Neural progenitor cell (in vitro differentiated cells): ENCODE measurements at regions not wholly inside any gene's neighbourhood (a gene's known extent, or its start where the extent isn't known, plus 50 kb on each side); places are given as distances from the start of the nearest gene placed in this dataset.

Experiments used
- DNase-seq: peaks from one replicate; pipeline ENCODE4 v3.0.0-alpha.2; 2016; ENCODE audit warnings: low spot score
- H2AFZ ChIP-seq: fragments of 200-600 bp; sonication (generic); replicated peaks from 2 replicates; pipeline ENCODE4 v1.6.1; 2016; ENCODE audit warnings: antibody characterized with exemption
- H3F3A ChIP-seq: fragments of 200-600 bp; sonication (generic); 2 replicates; pipeline ENCODE4 v1.6.1; 2016; ENCODE audit warnings: antibody characterized with exemption, low read depth
- H3K27ac ChIP-seq: fragments of 200-600 bp; sonication (generic); 2 replicates; pipeline ENCODE4 v1.5.1; 2016; ENCODE audit warnings: mild to moderate bottlenecking
- H3K27me3 ChIP-seq: fragments of 200-600 bp; sonication (generic); 2 replicates; pipeline ENCODE4 v1.6.1; 2016; ENCODE audit warnings: mild to moderate bottlenecking, moderate library complexity
- H3K36me3 ChIP-seq: fragments of 200-600 bp; sonication (generic); 2 replicates; pipeline ENCODE4 v1.5.1; 2016
- H3K4me1 ChIP-seq: fragments of 200-600 bp; sonication (generic); 2 replicates; pipeline ENCODE4 v1.6.1; 2016; ENCODE audit warnings: mixed run types
- H3K4me2 ChIP-seq: fragments of 200-600 bp; sonication (generic); 2 replicates; pipeline ENCODE4 v1.6.1; 2016
- H3K4me3 ChIP-seq: fragments of 200-600 bp; sonication (generic); 2 replicates; pipeline ENCODE4 v1.5.1; 2016
- H3K79me2 ChIP-seq: fragments of 200-600 bp; sonication (generic); 2 replicates; pipeline ENCODE4 v1.6.1; 2016; ENCODE audit warnings: low read depth
- H3K9ac ChIP-seq: fragments of 200-600 bp; sonication (generic); 2 replicates; pipeline ENCODE4 v1.6.1; 2016
- H3K9me3 ChIP-seq: fragments of 200-600 bp; sonication (generic); 2 replicates; pipeline ENCODE4 v1.5.1; 2016; ENCODE audit warnings: low read depth
- H4K20me1 ChIP-seq: fragments of 200-600 bp; sonication (generic); 2 replicates; pipeline ENCODE4 v1.6.1; 2016; ENCODE audit warnings: low read depth
- H3K27ac Mint-ChIP-seq: 3 replicates; pipeline ENCODE4 v1.8.0; 2021; ENCODE audit warnings: mixed read lengths
- H3K27me3 Mint-ChIP-seq: 2 replicates; pipeline ENCODE4 v1.8.0; 2022; ENCODE audit warnings: low read depth, mild to moderate bottlenecking, inconsistent platforms, moderate library complexity, mixed read lengths; ENCODE audit not compliant: insufficient read depth
- H3K36me3 Mint-ChIP-seq: 3 replicates; pipeline ENCODE4 v1.8.0; 2021; ENCODE audit warnings: mixed read lengths
- H3K4me1 Mint-ChIP-seq: 3 replicates; pipeline ENCODE4 v1.8.0; 2021; ENCODE audit warnings: mixed read lengths
- H3K4me3 Mint-ChIP-seq: 3 replicates; pipeline ENCODE4 v1.8.0; 2021; ENCODE audit warnings: mild to moderate bottlenecking, moderate library complexity, mixed read lengths
- H3K9me3 Mint-ChIP-seq: 3 replicates; pipeline ENCODE4 v1.8.0; 2020; ENCODE audit warnings: mixed read lengths
- CTCF ChIP-seq: fragments of 200-600 bp; sonication (generic); IDR thresholded peaks from 2 replicates; pipeline ENCODE4 v1.5.1; 2017; ENCODE audit warnings: antibody characterized with exemption, mild to moderate bottlenecking
- EZH2 ChIP-seq: fragments of 200-600 bp; sonication (generic); IDR thresholded peaks from 2 replicates; pipeline ENCODE4 v1.6.1; 2017; ENCODE audit warnings: antibody characterized with exemption, mild to moderate bottlenecking, moderate library complexity
- EZH2phosphoT487 ChIP-seq: fragments of 200-600 bp; sonication (generic); IDR thresholded peaks from 2 replicates; pipeline ENCODE4 v1.6.1; 2017; ENCODE audit warnings: antibody characterized with exemption

- no peaks in the 10 kb centered on the region for H3K79me2 ChIP-seq
- Mint-ChIP-seq H3K4me1 (peaks cover 10% of the 10 kb centered on the region), H3K36me3 (no peaks in the 10 kb centered on the region), H3K4me3 (no peak overlapping the region), H3K27ac (no peak overlapping the region), H3K27me3 (peaks cover 17% of the 10 kb centered on the region), H3K9me3 (peaks cover 8% of the 10 kb centered on the region)
- no peak overlapping the region for H3K27ac ChIP-seq
- TF ChIP-seq EZH2 (no peak), CTCF (no peak), EZH2phosphoT487 (no peak)
- no peak overlapping the region for H3K4me3 ChIP-seq
- no peaks in the 10 kb centered on the region for H3K36me3 ChIP-seq
- peak; percentile 49 for DNase-seq
- H3F3A ChIP-seq = peaks cover 3% of the 10 kb centered on the region
- H3K27me3 ChIP-seq = no peaks in the 10 kb centered on the region
- no peaks in the 10 kb centered on the region for H3K9me3 ChIP-seq
- no peaks in the 10 kb centered on the region for H4K20me1 ChIP-seq
- H3K4me2 ChIP-seq = no peak overlapping the region
- no peak overlapping the region for H3K9ac ChIP-seq
- no peak overlapping the region for H2AFZ ChIP-seq
- H3K4me1 ChIP-seq = peaks cover 5% of the 10 kb centered on the region
These were observed 294.5 kb downstream of the FOXL1 start for GRCh38 chr16:86872833-86873232.

GRCh38 chr16:86874141-86874540, 295.8 kb downstream of the FOXL1 start:
- Histone ChIP-seq H3K79me2 (no peaks in the 10 kb centered on the region), H3K9me3 (no peaks in the 10 kb centered on the region), H3K27ac (no peak overlapping the region), H3K4me2 (no peak overlapping the region), H3K4me3 (no peak overlapping the region), H3K9ac (no peak overlapping the region), H3K27me3 (no peaks in the 10 kb centered on the region), H3K4me1 (peaks cover 11% of the 10 kb centered on the region), H3K36me3 (no peaks in the 10 kb centered on the region), H2AFZ (no peak overlapping the region), H3F3A (peaks cover 3% of the 10 kb centered on the region), H4K20me1 (no peaks in the 10 kb centered on the region)
- Mint-ChIP-seq H3K27ac (no peak overlapping the region), H3K27me3 (peaks cover 13% of the 10 kb centered on the region), H3K36me3 (no peaks in the 10 kb centered on the region), H3K9me3 (peaks cover 8% of the 10 kb centered on the region), H3K4me1 (peaks cover 12% of the 10 kb centered on the region), H3K4me3 (no peak overlapping the region)
- peak; percentile 58 for DNase-seq
- no peak for TF ChIP-seq EZH2
- peak; percentile 73 for TF ChIP-seq CTCF
- no peak for TF ChIP-seq EZH2phosphoT487

- no peak overlapping the region for H3K9ac ChIP-seq
- peaks cover 3% of the 10 kb centered on the region for H3F3A ChIP-seq
- Mint-ChIP-seq H3K4me1 (peaks cover 22% of the 10 kb centered on the region), H3K27ac (no peak overlapping the region), H3K27me3 (peaks cover 17% of the 10 kb centered on the region), H3K36me3 (no peaks in the 10 kb centered on the region), H3K9me3 (peaks cover 8% of the 10 kb centered on the region), H3K4me3 (no peak overlapping the region)
- no peaks in the 10 kb centered on the region for H3K79me2 ChIP-seq
- no peak overlapping the region for H3K27ac ChIP-seq
- no peaks in the 10 kb centered on the region for H3K9me3 ChIP-seq
- no peak overlapping the region for H3K4me3 ChIP-seq
- DNase-seq = no peak
- H3K36me3 ChIP-seq = no peaks in the 10 kb centered on the region
- TF ChIP-seq EZH2 (no peak), CTCF (no peak), EZH2phosphoT487 (no peak)
- H2AFZ ChIP-seq = no peak overlapping the region
- H4K20me1 ChIP-seq = no peaks in the 10 kb centered on the region
- H3K4me1 ChIP-seq = peaks cover 10% of the 10 kb centered on the region
- no peak overlapping the region for H3K4me2 ChIP-seq
- no peaks in the 10 kb centered on the region for H3K27me3 ChIP-seq
These were observed 298.1 kb downstream of the FOXL1 start for GRCh38 chr16:86876499-86876898.
